Esophagus squamous epithelium (tissue), 4 donors: ENCODE measurements at regions not wholly inside any gene's neighbourhood (a gene's known extent, or its start where the extent isn't known, plus 50 kb on each side); places are given as distances from the start of the nearest gene placed in this dataset.

Source experiments
- CTCF ChIP-seq, 6 experiments: fragments of 450-650 bp in 4 of 6; fragments of 200-600 bp in 2 of 6; sonication (generic) in 2 of 6; IDR thresholded peaks; one replicate each; pipeline ENCODE4 v1.5.1; 2016 to 2019; ENCODE audit warnings: antibody characterized with exemption in 6 of 6, mild to moderate bottlenecking in 4 of 6, moderate library complexity in 4 of 6
- POLR2A ChIP-seq, 4 donors: fragments of 450-650 bp; IDR thresholded peaks; one replicate each; pipeline ENCODE4 v1.6.1; 2017; ENCODE audit warnings: antibody characterized with exemption in 4 of 4, mild to moderate bottlenecking in 4 of 4, moderate library complexity in 3 of 4

- TF ChIP-seq POLR2A (IDR thresholded peaks at IDR 0.05) (no peak), CTCF (IDR thresholded peaks at IDR 0.05) (no peak)
Measured at GRCh38 chr5:62112689-62113228, 193.2 kb upstream of the KIF2A start.
